ENCODE measurements at regions not wholly inside any gene's neighbourhood (a gene's known extent, or its start where the extent isn't known, plus 50 kb on each side); places are given as distances from the start of the nearest gene placed in this dataset.

DNA sequence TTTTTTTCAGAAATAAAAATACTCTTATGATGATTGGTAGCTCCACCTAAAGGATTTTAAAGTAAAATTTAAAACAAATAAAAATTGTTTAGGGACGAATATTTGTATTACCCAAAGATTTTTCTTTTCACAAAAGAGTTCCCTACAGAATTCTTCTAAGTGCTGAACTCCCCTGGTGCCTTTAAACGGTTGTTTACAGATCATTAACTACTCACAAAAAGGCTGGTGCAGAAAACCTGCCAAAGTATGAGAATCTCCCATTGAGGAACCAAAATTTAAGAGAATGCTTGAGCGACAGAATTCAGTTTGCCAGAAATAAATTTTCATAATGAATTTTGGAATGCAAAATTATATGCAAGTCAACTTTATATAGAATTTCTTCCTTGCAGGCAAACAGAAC is 497.8 kb upstream of the NR2F2 start:
- Histone ChIP-seq H3F3A (replicated peaks; ENCODE audit: low read depth) (no peaks in the 10 kb centered on the region), H3K4me1 (ENCODE audit: insufficient read depth) (peaks cover 26% of the 10 kb centered on the region), H4K20me1 (replicated peaks; ENCODE audit: insufficient read depth) (no peaks in the 10 kb centered on the region), H3K79me2 (replicated peaks; ENCODE audit: insufficient read depth) (no peaks in the 10 kb centered on the region), H3K9me2 (ENCODE audit: insufficient read depth) (0 out of 2 replicates have a peak, but pooled peaks cover 1% of the 10 kb centered on the region), H3K4me2 (0 out of 2 replicates have a peak overlapping the region, but pooled peaks have one; percentile 2), H3K4me3 (no peak overlapping the region), H3K27ac (ENCODE audit: low read depth) (no peak overlapping the region), H3K27me3 (ENCODE audit: insufficient read depth) (no peaks in the 10 kb centered on the region), H3K36me3 (ENCODE audit: insufficient read depth) (no peaks in the 10 kb centered on the region), H2AFZ (no peak overlapping the region)
- DNase-seq (ENCODE audit: low spot score) (peak; percentile 44), ATAC-seq (no peak)
- Mint-ChIP-seq H3K4me3 (no peak overlapping the region), H3K36me3 (ENCODE audit: low read depth) (peaks cover 4% of the 10 kb centered on the region; the same call in 2 of the 3 replicates), H3K4me1 (peaks cover 28% of the 10 kb centered on the region), H3K9me3 (peaks cover 7% of the 10 kb centered on the region; the same call in 2 of the 3 replicates), H3K27me3 (ENCODE audit: insufficient read depth, low read depth, poor library complexity) (peaks cover 2% of the 10 kb centered on the region), H3K27ac (no peak overlapping the region)
- TF ChIP-seq EZH2 (IDR thresholded peaks at IDR 0.05; ENCODE audit: low read depth, unreplicated experiment) (no peak), NANOG (IDR thresholded peaks at IDR 0.05; ENCODE audit: borderline replicate concordance) (peak; percentile 79)

DNA sequence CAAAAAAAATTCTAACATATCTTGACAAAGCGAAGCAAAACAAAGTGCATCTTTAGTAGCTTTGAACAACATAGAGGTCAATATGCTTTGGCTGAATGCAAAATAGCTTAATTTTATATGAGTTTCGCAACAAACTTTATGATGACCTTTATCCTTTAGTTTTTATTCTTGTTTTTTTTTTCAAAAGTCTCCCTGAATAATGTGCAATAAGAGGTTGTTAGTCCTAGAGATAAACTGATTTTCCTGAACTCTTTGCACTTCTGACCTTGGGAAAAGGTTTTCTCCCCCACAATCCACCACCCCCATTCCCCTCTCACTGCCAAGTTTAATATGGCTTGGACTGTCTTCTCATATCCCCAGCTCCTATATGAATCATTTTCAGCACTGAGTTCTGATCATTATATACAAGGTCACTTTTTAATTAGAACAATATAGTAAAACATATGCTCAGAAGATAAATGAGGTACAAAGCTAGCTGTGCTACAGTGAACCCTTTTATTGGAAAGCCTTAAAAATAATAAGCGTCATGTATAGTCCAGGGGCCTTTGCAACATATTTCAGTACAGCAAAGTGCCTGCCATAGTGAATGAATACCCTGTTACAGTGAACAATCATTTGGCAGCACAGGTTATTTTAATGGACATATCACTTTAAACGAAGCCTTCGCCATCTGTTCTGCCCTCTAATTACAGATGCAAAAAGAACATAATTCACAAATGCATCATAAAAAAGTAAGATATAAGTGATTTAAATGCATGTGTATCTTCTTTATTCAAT is 496.3 kb upstream of the NR2F2 start:
- DNase-seq (ENCODE audit: low spot score) (no peak), ATAC-seq (no peak)
- Mint-ChIP-seq H3K9me3 (no peaks in the 10 kb centered on the region), H3K4me3 (no peak overlapping the region), H3K27me3 (ENCODE audit: insufficient read depth, low read depth, poor library complexity) (peaks cover 2% of the 10 kb centered on the region), H3K27ac (no peak overlapping the region), H3K36me3 (ENCODE audit: low read depth) (no peaks in the 10 kb centered on the region), H3K4me1 (peaks cover 26% of the 10 kb centered on the region)
- Histone ChIP-seq H3K27me3 (ENCODE audit: insufficient read depth) (no peaks in the 10 kb centered on the region), H3K4me2 (no peak overlapping the region), H2AFZ (no peak overlapping the region), H3F3A (replicated peaks; ENCODE audit: low read depth) (no peaks in the 10 kb centered on the region), H3K4me3 (no peak overlapping the region), H3K4me1 (ENCODE audit: insufficient read depth) (peaks cover 21% of the 10 kb centered on the region), H4K20me1 (replicated peaks; ENCODE audit: insufficient read depth) (no peaks in the 10 kb centered on the region), H3K27ac (ENCODE audit: low read depth) (no peak overlapping the region), H3K36me3 (ENCODE audit: insufficient read depth) (no peaks in the 10 kb centered on the region), H3K9me2 (ENCODE audit: insufficient read depth) (no peaks in the 10 kb centered on the region), H3K79me2 (replicated peaks; ENCODE audit: insufficient read depth) (no peaks in the 10 kb centered on the region)
- TF ChIP-seq POLR2AphosphoS5 (IDR thresholded peaks at IDR 0.05; ENCODE audit: low read depth) (no peak), EZH2phosphoT487 (IDR thresholded peaks at IDR 0.05; ENCODE audit: unreplicated experiment) (no peak), ZNF114 (CRISPR knock-in tag; IDR thresholded peaks at IDR 0.05) (no peak)

DNA sequence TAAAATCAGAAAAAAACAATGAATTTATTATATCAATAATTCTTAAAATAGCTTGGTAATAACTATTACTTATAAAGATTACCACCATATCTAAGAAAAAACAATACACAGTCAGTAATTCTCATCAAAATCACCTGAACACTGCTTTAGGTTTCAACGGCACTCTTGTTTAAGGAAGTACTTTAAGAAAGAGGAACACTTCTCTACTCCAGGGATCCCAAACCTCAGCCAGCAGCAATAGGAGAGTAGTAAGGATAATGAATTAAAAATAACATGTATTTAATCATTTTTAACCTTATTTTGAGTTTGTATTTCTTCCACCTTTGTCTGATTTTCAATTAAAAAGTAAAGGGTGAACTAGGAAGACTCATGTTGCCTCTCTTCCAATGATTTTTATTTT is 494.0 kb upstream of the NR2F2 start:
- no peak overlapping the region for H2AFZ ChIP-seq
- H3K4me3 ChIP-seq: no peak overlapping the region
- peaks cover 8% of the 10 kb centered on the region; the same call in 1 of the 2 replicates for H3K4me1 ChIP-seq (ENCODE audit: insufficient read depth)
- H3K9me2 ChIP-seq (ENCODE audit: insufficient read depth): no peaks in the 10 kb centered on the region
- H3K27ac Mint-ChIP-seq: no peak overlapping the region
- no peaks in the 10 kb centered on the region for H4K20me1 ChIP-seq (replicated peaks; ENCODE audit: insufficient read depth)
- H3K79me2 ChIP-seq (replicated peaks; ENCODE audit: insufficient read depth): no peaks in the 10 kb centered on the region
- H3K4me2 ChIP-seq: no peak overlapping the region
- no peak for TF ChIP-seq ZNF114 (CRISPR knock-in tag; IDR thresholded peaks at IDR 0.05)
- TF ChIP-seq, protein P1, sequence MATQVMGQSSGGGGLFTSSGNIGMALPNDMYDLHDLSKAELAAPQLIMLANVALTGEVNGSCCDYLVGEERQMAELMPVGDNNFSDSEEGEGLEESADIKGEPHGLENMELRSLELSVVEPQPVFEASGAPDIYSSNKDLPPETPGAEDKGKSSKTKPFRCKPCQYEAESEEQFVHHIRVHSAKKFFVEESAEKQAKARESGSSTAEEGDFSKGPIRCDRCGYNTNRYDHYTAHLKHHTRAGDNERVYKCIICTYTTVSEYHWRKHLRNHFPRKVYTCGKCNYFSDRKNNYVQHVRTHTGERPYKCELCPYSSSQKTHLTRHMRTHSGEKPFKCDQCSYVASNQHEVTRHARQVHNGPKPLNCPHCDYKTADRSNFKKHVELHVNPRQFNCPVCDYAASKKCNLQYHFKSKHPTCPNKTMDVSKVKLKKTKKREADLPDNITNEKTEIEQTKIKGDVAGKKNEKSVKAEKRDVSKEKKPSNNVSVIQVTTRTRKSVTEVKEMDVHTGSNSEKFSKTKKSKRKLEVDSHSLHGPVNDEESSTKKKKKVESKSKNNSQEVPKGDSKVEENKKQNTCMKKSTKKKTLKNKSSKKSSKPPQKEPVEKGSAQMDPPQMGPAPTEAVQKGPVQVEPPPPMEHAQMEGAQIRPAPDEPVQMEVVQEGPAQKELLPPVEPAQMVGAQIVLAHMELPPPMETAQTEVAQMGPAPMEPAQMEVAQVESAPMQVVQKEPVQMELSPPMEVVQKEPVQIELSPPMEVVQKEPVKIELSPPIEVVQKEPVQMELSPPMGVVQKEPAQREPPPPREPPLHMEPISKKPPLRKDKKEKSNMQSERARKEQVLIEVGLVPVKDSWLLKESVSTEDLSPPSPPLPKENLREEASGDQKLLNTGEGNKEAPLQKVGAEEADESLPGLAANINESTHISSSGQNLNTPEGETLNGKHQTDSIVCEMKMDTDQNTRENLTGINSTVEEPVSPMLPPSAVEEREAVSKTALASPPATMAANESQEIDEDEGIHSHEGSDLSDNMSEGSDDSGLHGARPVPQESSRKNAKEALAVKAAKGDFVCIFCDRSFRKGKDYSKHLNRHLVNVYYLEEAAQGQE (IDR thresholded peaks at IDR 0.05; ENCODE audit: unreplicated experiment): no peak
- DNase-seq (ENCODE audit: low spot score) (no peak), ATAC-seq (no peak)
- no peaks in the 10 kb centered on the region for H3K36me3 Mint-ChIP-seq (ENCODE audit: low read depth)
- H3K4me3 Mint-ChIP-seq: no peak overlapping the region
- no peak overlapping the region for H3K27ac ChIP-seq (ENCODE audit: low read depth)
- H3K36me3 ChIP-seq (ENCODE audit: insufficient read depth): no peaks in the 10 kb centered on the region
- no peaks in the 10 kb centered on the region for H3K27me3 ChIP-seq (ENCODE audit: insufficient read depth)
- H3K4me1 Mint-ChIP-seq: peaks cover 14% of the 10 kb centered on the region; the same call in 2 of the 3 replicates
- peaks cover 2% of the 10 kb centered on the region for H3K27me3 Mint-ChIP-seq (ENCODE audit: insufficient read depth, low read depth, poor library complexity)
- no peaks in the 10 kb centered on the region for H3K9me3 Mint-ChIP-seq
- no peaks in the 10 kb centered on the region for H3F3A ChIP-seq (replicated peaks; ENCODE audit: low read depth)
